ENCODE measurements at regions not wholly inside any gene's neighbourhood (a gene's known extent, or its start where the extent isn't known, plus 50 kb on each side); places are given as distances from the start of the nearest gene placed in this dataset.

GRCh38 chr10:44680764-44681163 is 230.4 kb upstream of the TMEM72 start:
- TF ChIP-seq, protein P1, sequence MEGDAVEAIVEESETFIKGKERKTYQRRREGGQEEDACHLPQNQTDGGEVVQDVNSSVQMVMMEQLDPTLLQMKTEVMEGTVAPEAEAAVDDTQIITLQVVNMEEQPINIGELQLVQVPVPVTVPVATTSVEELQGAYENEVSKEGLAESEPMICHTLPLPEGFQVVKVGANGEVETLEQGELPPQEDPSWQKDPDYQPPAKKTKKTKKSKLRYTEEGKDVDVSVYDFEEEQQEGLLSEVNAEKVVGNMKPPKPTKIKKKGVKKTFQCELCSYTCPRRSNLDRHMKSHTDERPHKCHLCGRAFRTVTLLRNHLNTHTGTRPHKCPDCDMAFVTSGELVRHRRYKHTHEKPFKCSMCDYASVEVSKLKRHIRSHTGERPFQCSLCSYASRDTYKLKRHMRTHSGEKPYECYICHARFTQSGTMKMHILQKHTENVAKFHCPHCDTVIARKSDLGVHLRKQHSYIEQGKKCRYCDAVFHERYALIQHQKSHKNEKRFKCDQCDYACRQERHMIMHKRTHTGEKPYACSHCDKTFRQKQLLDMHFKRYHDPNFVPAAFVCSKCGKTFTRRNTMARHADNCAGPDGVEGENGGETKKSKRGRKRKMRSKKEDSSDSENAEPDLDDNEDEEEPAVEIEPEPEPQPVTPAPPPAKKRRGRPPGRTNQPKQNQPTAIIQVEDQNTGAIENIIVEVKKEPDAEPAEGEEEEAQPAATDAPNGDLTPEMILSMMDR (IDR thresholded peaks at IDR 0.05): no peak
- TF ChIP-seq ZNF232 (CRISPR knock-in tag; IDR thresholded peaks at IDR 0.05): no peak
- TF ChIP-seq PREB (CRISPR knock-in tag; IDR thresholded peaks at IDR 0.05; ENCODE audit: borderline replicate concordance): no peak
- TF ChIP-seq, protein P2, sequence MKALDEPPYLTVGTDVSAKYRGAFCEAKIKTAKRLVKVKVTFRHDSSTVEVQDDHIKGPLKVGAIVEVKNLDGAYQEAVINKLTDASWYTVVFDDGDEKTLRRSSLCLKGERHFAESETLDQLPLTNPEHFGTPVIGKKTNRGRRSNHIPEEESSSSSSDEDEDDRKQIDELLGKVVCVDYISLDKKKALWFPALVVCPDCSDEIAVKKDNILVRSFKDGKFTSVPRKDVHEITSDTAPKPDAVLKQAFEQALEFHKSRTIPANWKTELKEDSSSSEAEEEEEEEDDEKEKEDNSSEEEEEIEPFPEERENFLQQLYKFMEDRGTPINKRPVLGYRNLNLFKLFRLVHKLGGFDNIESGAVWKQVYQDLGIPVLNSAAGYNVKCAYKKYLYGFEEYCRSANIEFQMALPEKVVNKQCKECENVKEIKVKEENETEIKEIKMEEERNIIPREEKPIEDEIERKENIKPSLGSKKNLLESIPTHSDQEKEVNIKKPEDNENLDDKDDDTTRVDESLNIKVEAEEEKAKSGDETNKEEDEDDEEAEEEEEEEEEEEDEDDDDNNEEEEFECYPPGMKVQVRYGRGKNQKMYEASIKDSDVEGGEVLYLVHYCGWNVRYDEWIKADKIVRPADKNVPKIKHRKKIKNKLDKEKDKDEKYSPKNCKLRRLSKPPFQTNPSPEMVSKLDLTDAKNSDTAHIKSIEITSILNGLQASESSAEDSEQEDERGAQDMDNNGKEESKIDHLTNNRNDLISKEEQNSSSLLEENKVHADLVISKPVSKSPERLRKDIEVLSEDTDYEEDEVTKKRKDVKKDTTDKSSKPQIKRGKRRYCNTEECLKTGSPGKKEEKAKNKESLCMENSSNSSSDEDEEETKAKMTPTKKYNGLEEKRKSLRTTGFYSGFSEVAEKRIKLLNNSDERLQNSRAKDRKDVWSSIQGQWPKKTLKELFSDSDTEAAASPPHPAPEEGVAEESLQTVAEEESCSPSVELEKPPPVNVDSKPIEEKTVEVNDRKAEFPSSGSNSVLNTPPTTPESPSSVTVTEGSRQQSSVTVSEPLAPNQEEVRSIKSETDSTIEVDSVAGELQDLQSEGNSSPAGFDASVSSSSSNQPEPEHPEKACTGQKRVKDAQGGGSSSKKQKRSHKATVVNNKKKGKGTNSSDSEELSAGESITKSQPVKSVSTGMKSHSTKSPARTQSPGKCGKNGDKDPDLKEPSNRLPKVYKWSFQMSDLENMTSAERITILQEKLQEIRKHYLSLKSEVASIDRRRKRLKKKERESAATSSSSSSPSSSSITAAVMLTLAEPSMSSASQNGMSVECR (CRISPR knock-in tag; IDR thresholded peaks at IDR 0.05; ENCODE audit: borderline replicate concordance): no peak
